ENCODE measurements at regions not wholly inside any gene's neighbourhood (a gene's known extent, or its start where the extent isn't known, plus 50 kb on each side); places are given as distances from the start of the nearest gene placed in this dataset.

GRCh38 chr16:27636453-27637240 is 86.7 kb downstream of the KATNIP start:
- no peak overlapping the region for H3K4me3 ChIP-seq (replicated peaks in 1 of 2; ENCODE audit: low read depth in 1 of 2, low read length in 2 of 2)
- H3K9me3 ChIP-seq (ENCODE audit: control insufficient read depth in 1 of 2, insufficient read depth in 1 of 2, low read depth in 1 of 2, low read length in 2 of 2) = no peaks in the 10 kb centered on the region
- no peak overlapping the region for H2AFZ ChIP-seq (ENCODE audit: low read depth, low read length, poor library complexity, severe bottlenecking)
- ChIA-PET CTCF (interaction anchor here (5.3 kb wide), 1 partner anchor 231 kb away, joined by 36 read pairs; no protein-coding TSS in a partner anchor), RAD21 (ENCODE audit: low non-redundant PET in 1 of 2, low total read pairs in 2 of 2, uncharacterized antibody in 2 of 2, unreplicated experiment in 2 of 2) (no interaction called here), POLR2A (interaction anchor here (0.5 kb wide), 1 partner anchor 1305 kb away, joined by 3 read pairs; no protein-coding TSS in a partner anchor)
- H3K36me3 ChIP-seq (ENCODE audit: control insufficient read depth in 1 of 2, insufficient read depth in 2 of 2, low read length in 2 of 2) = no peaks in the 10 kb centered on the region
- H4K20me1 ChIP-seq (ENCODE audit: insufficient read depth) = no peaks in the 10 kb centered on the region
- no TSS peak for BruUV-seq (replicated peaks)
- ATAC-seq (no peak), DNase-seq (ENCODE audit: low read depth, low spot score) (no peak)
- no peak for TF ChIP-seq SIN3A (IDR thresholded peaks at IDR 0.05; ENCODE audit: low read depth)
- TF ChIP-seq CTCF (IDR thresholded peaks at IDR 0.05 in 2 of 3, conservative IDR thresholded peaks at IDR 0.05 in 1 of 3; ENCODE audit: borderline replicate concordance in 1 of 3, insufficient read depth in 1 of 3, low read depth in 2 of 3, low read length in 2 of 3) = no peak
- TF ChIP-seq POLR2A (IDR thresholded peaks at IDR 0.05; ENCODE audit: borderline replicate concordance, extremely low read depth, insufficient read depth, insufficient read length) = no peak
- no peak for TF ChIP-seq JUND (IDR thresholded peaks at IDR 0.05)
- TF ChIP-seq EGR1 (IDR thresholded peaks at IDR 0.05; ENCODE audit: low read depth) = no peak
- TF ChIP-seq EZH2 (IDR thresholded peaks at IDR 0.05) = no peak
- no peak for TF ChIP-seq CBX3 (IDR thresholded peaks at IDR 0.05; ENCODE audit: low read depth)
- TF ChIP-seq TCF7L2 (IDR thresholded peaks at IDR 0.05; ENCODE audit: borderline replicate concordance, extremely low read depth, insufficient read depth, insufficient read length) = no peak
- no peak for TF ChIP-seq SP1 (IDR thresholded peaks at IDR 0.05; ENCODE audit: low read depth)
- no peak for TF ChIP-seq FOSL1 (IDR thresholded peaks at IDR 0.05; ENCODE audit: low read depth)
- no peak for TF ChIP-seq POLR2AphosphoS5 (IDR thresholded peaks at IDR 0.05; ENCODE audit: low read depth, low read length)
- TF ChIP-seq CEBPB (IDR thresholded peaks at IDR 0.05; ENCODE audit: low read depth) = no peak
- TF ChIP-seq REST (IDR thresholded peaks at IDR 0.05; ENCODE audit: low read depth) = no peak
- no peak for TF ChIP-seq YY1 (IDR thresholded peaks at IDR 0.05; ENCODE audit: extremely low read depth, insufficient replicate concordance, low read depth, low read length)
- no peak for TF ChIP-seq EZH2phosphoT487 (IDR thresholded peaks at IDR 0.05; ENCODE audit: borderline replicate concordance)
- peaks cover 0 to 6% of the 10 kb centered on the region in 2 experiments; a peak in 1 of 4 replicates for H3K4me1 ChIP-seq (ENCODE audit: control insufficient read depth in 1 of 2, insufficient read depth in 2 of 2, low read length in 2 of 2)
- intact Hi-C loops (cut with micrococcal nuclease) = no loop called here
- no peaks in the 10 kb centered on the region for H3K9me2 ChIP-seq (ENCODE audit: insufficient read depth)
- H3K4me2 ChIP-seq (ENCODE audit: low read length) = no peak overlapping the region
- no peaks in the 10 kb centered on the region for H3K79me2 ChIP-seq (ENCODE audit: insufficient read depth, low read length)
- no peak overlapping the region for H3K27ac ChIP-seq (ENCODE audit: low read depth, low read length)
- H3K9ac ChIP-seq (ENCODE audit: low read length) = no peak overlapping the region
- no peaks in the 10 kb centered on the region for H3K27me3 ChIP-seq (ENCODE audit: insufficient read depth, low read length)
